CD4-positive, alpha-beta T cell (primary cell): ENCODE measurements at regions not wholly inside any gene's neighbourhood (a gene's known extent, or its start where the extent isn't known, plus 50 kb on each side); places are given as distances from the start of the nearest gene placed in this dataset.

ENCODE experiments used
- ATAC-seq: fragments of 200-7000 bp; cut with Tn5 transposase; one replicate; pipeline ENCODE4 v1.10.0; 2022; ENCODE audit warnings: mild to moderate bottlenecking; ENCODE audit not compliant: poor library complexity
- CTCF ChIA-PET: fragments of 350-600 bp; sonication (Branson Sonifier 250); formaldehyde crosslinking; loops from one replicate; lab custom pipeline; 2021; ENCODE audit warnings: antibody characterized with exemption, inconsistent platforms; lab: Charles Lee
- POLR2A ChIA-PET: fragments of 350-600 bp; sonication (Branson Sonifier 250); formaldehyde crosslinking; loops from one replicate; lab custom pipeline; 2021; ENCODE audit warnings: antibody characterized with exemption, inconsistent platforms; lab: Charles Lee
- DNase-seq, 14 experiments: peaks; one replicate each; pipeline ENCODE4 v3.0.0-alpha.2; 2013 to 2020; ENCODE audit warnings: mixed read lengths in 2 of 14
- H3K27ac ChIP-seq, 2 donors: one replicate each; pipeline versions ENCODE4 v1.5.1 to v1.7.0; 2013; ENCODE audit warnings: low read length in 2 of 2, low read depth in 1 of 2, mild to moderate bottlenecking in 1 of 2
- H3K27me3 ChIP-seq, 2 experiments: 1 replicate in 1 of 2; 2 replicates in 1 of 2; pipeline versions ENCODE4 v1.6.1 to v1.7.0; 2013; ENCODE audit warnings: low read length in 2 of 2, control low read depth in 1 of 2, mild to moderate bottlenecking in 1 of 2, moderate library complexity in 1 of 2; ENCODE audit not compliant: insufficient read depth in 2 of 2, control insufficient read depth in 1 of 2
- H3K36me3 ChIP-seq: one replicate; pipeline ENCODE4 v1.6.1; 2013; ENCODE audit warnings: low read length, control low read depth; ENCODE audit not compliant: insufficient read depth
- H3K4me1 ChIP-seq: one replicate; pipeline ENCODE4 v1.6.1; 2013; ENCODE audit warnings: low read length, control low read depth; ENCODE audit not compliant: insufficient read depth
- H3K4me3 ChIP-seq: one replicate; pipeline ENCODE4 v1.5.1; 2013; ENCODE audit warnings: mild to moderate bottlenecking, low read length, moderate library complexity
- H3K9me3 ChIP-seq, 2 experiments: 1 replicate in 1 of 2; 2 replicates in 1 of 2; pipeline versions ENCODE4 v1.6.1 to v1.7.0; 2013; ENCODE audit warnings: low read length in 2 of 2, mild to moderate bottlenecking in 2 of 2, control low read depth in 1 of 2, moderate library complexity in 1 of 2; ENCODE audit not compliant: control insufficient read depth in 1 of 2, insufficient read depth in 1 of 2
- H3K27ac Mint-ChIP-seq: one replicate; pipeline ENCODE4 v1.8.0; 2020; ENCODE audit warnings: mixed read lengths
- H3K27me3 Mint-ChIP-seq: one replicate; pipeline ENCODE4 v1.8.0; 2021; ENCODE audit warnings: mixed read lengths
- H3K36me3 Mint-ChIP-seq: one replicate; pipeline ENCODE4 v1.8.0; 2021; ENCODE audit warnings: low read depth, mixed read lengths
- H3K4me1 Mint-ChIP-seq: one replicate; pipeline ENCODE4 v1.8.0; 2021; ENCODE audit warnings: low read depth, mixed read lengths
- H3K4me3 Mint-ChIP-seq: one replicate; pipeline ENCODE4 v1.8.0; 2020; ENCODE audit warnings: mild to moderate bottlenecking, mixed read lengths
- H3K9me3 Mint-ChIP-seq: one replicate; pipeline ENCODE4 v1.8.0; 2020; ENCODE audit warnings: mixed read lengths
- CTCF ChIP-seq: fragments of 200-600 bp; IDR thresholded peaks from one replicate; pipeline ENCODE4 v1.8.0; 2022; ENCODE audit warnings: antibody characterized with exemption, mild to moderate bottlenecking
- intact Hi-C, 2 experiments: fragments of 100-400 bp; cut with DNase I in 1 of 2; cut with micrococcal nuclease in 1 of 2; formaldehyde crosslinking; loops; one replicate each; pipeline versions ENCODE4 v1.15.1 to v1.9.0; 2023 to 2025; cut with DNase I, micrococcal nuclease

- no peaks in the 10 kb centered on the region for H3K27me3 Mint-ChIP-seq
- DNase-seq (no peak), ATAC-seq (no peak)
- H3K27ac Mint-ChIP-seq: no peak overlapping the region
- intact Hi-C loops: no loop called here
- H3K9me3 ChIP-seq: no peaks in the 10 kb centered on the region
- H3K9me3 Mint-ChIP-seq: peaks cover 2% of the 10 kb centered on the region
- H3K36me3 ChIP-seq: no peaks in the 10 kb centered on the region
- ChIA-PET CTCF (no interaction called here), POLR2A (no interaction called here)
- H3K36me3 Mint-ChIP-seq: no peaks in the 10 kb centered on the region
- no peak overlapping the region for H3K27ac ChIP-seq
- no peak overlapping the region for H3K4me3 Mint-ChIP-seq
- no peaks in the 10 kb centered on the region for H3K4me1 Mint-ChIP-seq
- TF ChIP-seq CTCF: no peak
- no peak overlapping the region for H3K4me3 ChIP-seq
- no peaks in the 10 kb centered on the region for H3K27me3 ChIP-seq
- no peaks in the 10 kb centered on the region for H3K4me1 ChIP-seq
Measured at GRCh38 chr18:71597219-71597618, 946.9 kb downstream of the CBLN2 start.

GRCh38 chr18:71583252-71583651, 960.9 kb downstream of the CBLN2 start:
- H3K27me3 ChIP-seq: no peaks in the 10 kb centered on the region
- H3K9me3 Mint-ChIP-seq: peaks cover 2% of the 10 kb centered on the region
- H3K36me3 Mint-ChIP-seq: no peaks in the 10 kb centered on the region
- no peak overlapping the region for H3K4me3 Mint-ChIP-seq
- CTCF ChIA-PET: no interaction called here
- no peak overlapping the region for H3K27ac ChIP-seq
- H3K4me1 ChIP-seq: no peaks in the 10 kb centered on the region
- DNase-seq (no peak), ATAC-seq (no peak)
- H3K4me1 Mint-ChIP-seq: no peaks in the 10 kb centered on the region
- no peaks in the 10 kb centered on the region for H3K36me3 ChIP-seq
- H3K27ac Mint-ChIP-seq: no peak overlapping the region
- POLR2A ChIA-PET: no interaction called here
- H3K4me3 ChIP-seq: no peak overlapping the region
- no peaks in the 10 kb centered on the region for H3K27me3 Mint-ChIP-seq
- no peak for TF ChIP-seq CTCF
- intact Hi-C loops: no loop called here
- no peaks in the 10 kb centered on the region for H3K9me3 ChIP-seq

- ATAC-seq (no peak), DNase-seq (no peak)
- H3K4me1 Mint-ChIP-seq: no peaks in the 10 kb centered on the region
- no peak for TF ChIP-seq CTCF
- intact Hi-C loops: no loop called here
- H3K4me3 Mint-ChIP-seq: no peak overlapping the region
- H3K27ac ChIP-seq: no peak overlapping the region
- CTCF ChIA-PET: no interaction called here
- no peaks in the 10 kb centered on the region for H3K36me3 ChIP-seq
- peaks cover 0 to 19% of the 10 kb centered on the region in 2 experiments for H3K9me3 ChIP-seq
- no peaks in the 10 kb centered on the region for H3K27me3 ChIP-seq
- H3K9me3 Mint-ChIP-seq: peaks cover 2% of the 10 kb centered on the region
- no peaks in the 10 kb centered on the region for H3K27me3 Mint-ChIP-seq
- H3K27ac Mint-ChIP-seq: no peak overlapping the region
- POLR2A ChIA-PET: no interaction called here
- H3K4me1 ChIP-seq: no peaks in the 10 kb centered on the region
- H3K36me3 Mint-ChIP-seq: no peaks in the 10 kb centered on the region
- no peak overlapping the region for H3K4me3 ChIP-seq
Measured at GRCh38 chr18:71554686-71555085, 989.5 kb downstream of the CBLN2 start.
